HCT116 (cell line): ENCODE measurements at regions not wholly inside any gene's neighbourhood (a gene's known extent, or its start where the extent isn't known, plus 50 kb on each side); places are given as distances from the start of the nearest gene placed in this dataset.

Experiments used
- ATAC-seq: fragments of 200-7000 bp; cut with Tn5 transposase; 2 replicates; pipeline ENCODE4 v1.9.1; 2020; ENCODE audit warnings: mild to moderate bottlenecking, moderate library complexity
- BruUV-seq: library from RNA; stranded (reverse); fragments of 400-500 nt; replicated peaks from 2 replicates; lab custom pipeline; 2021; lab: Mats Ljungman, UMichigan
- CTCF ChIA-PET: fragments of 300-600 bp; sonication (Branson Sonifier 250); formaldehyde crosslinking; loops from one replicate; lab custom pipeline; 2021; ENCODE audit warnings: antibody characterized with exemption; lab: Charles Lee
- POLR2A ChIA-PET: fragments of 300-600, 350-600 bp; sonication (Branson Sonifier 250); formaldehyde crosslinking; loops from one replicate; lab custom pipeline; 2021; ENCODE audit warnings: antibody characterized with exemption; lab: Charles Lee
- RAD21 ChIA-PET, 2 experiments: fragments of 300-600 bp; sonication (Branson Sonifier 250); formaldehyde crosslinking; loops; one replicate each; lab custom pipeline; 2023; ENCODE audit warnings: low total read pairs in 2 of 2; ENCODE audit not compliant: uncharacterized antibody in 2 of 2, unreplicated experiment in 2 of 2, low non-redundant PET in 1 of 2; lab: Charles Lee
- DNase-seq: peaks from one replicate; pipeline ENCODE4 v3.0.0-alpha.2; 2010; ENCODE audit warnings: low read depth, low spot score
- H2AFZ ChIP-seq: fragments of 200-600 bp; shearing (Covaris generic), sonication (generic); 2 replicates; pipeline ENCODE4 v1.6.1; 2017; ENCODE audit warnings: low read depth, mixed run types, mixed read lengths, antibody characterized with exemption, low read length; ENCODE audit not compliant: poor library complexity, severe bottlenecking
- H3K27ac ChIP-seq: 2 replicates; pipeline ENCODE4 v1.5.1; 2012; ENCODE audit warnings: low read depth, low read length
- H3K27me3 ChIP-seq: fragments of 200-600 bp; sonication (generic); 2 replicates; pipeline ENCODE4 v1.6.1; 2016; ENCODE audit warnings: mixed run types, low read length, mixed read lengths; ENCODE audit not compliant: insufficient read depth
- H3K36me3 ChIP-seq, 2 experiments: fragments of 200-500 bp in 1 of 2; fragments of 200-600 bp in 1 of 2; sonication (Bioruptor generic) in 1 of 2; sonication (generic) in 1 of 2; 2 replicates each; pipeline versions ENCODE4 v1.5.1 to v1.6.1; 2014 to 2016; ENCODE audit warnings: low read length in 2 of 2, inconsistent platforms in 1 of 2, mixed read lengths in 1 of 2, mixed run types in 1 of 2; ENCODE audit not compliant: insufficient read depth in 2 of 2, control insufficient read depth in 1 of 2
- H3K4me1 ChIP-seq, 2 experiments: fragments of 200-600 bp in 1 of 2; sonication (generic) in 1 of 2; 2 replicates each; pipeline versions ENCODE4 v1.5.1 to v1.6.1; 2012 to 2017; ENCODE audit warnings: low read length in 2 of 2, inconsistent platforms in 1 of 2, mild to moderate bottlenecking in 1 of 2, mixed read lengths in 1 of 2, mixed run types in 1 of 2, moderate library complexity in 1 of 2; ENCODE audit not compliant: insufficient read depth in 2 of 2, control insufficient read depth in 1 of 2
- H3K4me2 ChIP-seq: fragments of 200-600 bp; sonication (generic); 2 replicates; pipeline ENCODE4 v1.6.1; 2017; ENCODE audit warnings: mixed run types, low read length, mixed read lengths
- H3K4me3 ChIP-seq, 2 experiments: fragments of 200-600 bp in 1 of 2; sonication (generic) in 1 of 2; replicated peaks in 1 of 2; 2 replicates each; pipeline ENCODE4 v1.5.1; 2011 to 2016; ENCODE audit warnings: low read length in 2 of 2, control low read depth in 1 of 2, low read depth in 1 of 2, mild to moderate bottlenecking in 1 of 2, mixed read lengths in 1 of 2, mixed run types in 1 of 2
- H3K79me2 ChIP-seq: fragments of 200-600 bp; sonication (generic); 2 replicates; pipeline ENCODE4 v1.6.1; 2017; ENCODE audit warnings: mild to moderate bottlenecking, mixed run types, low read length, moderate library complexity, mixed read lengths; ENCODE audit not compliant: insufficient read depth
- H3K9ac ChIP-seq: fragments of 200-600 bp; sonication (generic); 2 replicates; pipeline ENCODE4 v1.6.1; 2016; ENCODE audit warnings: low read length, mixed read lengths
- H3K9me2 ChIP-seq: fragments of 200-600 bp; sonication (generic), shearing (Covaris generic); 2 replicates; pipeline ENCODE4 v1.6.1; 2017; ENCODE audit warnings: mixed run types, mild to moderate bottlenecking, moderate library complexity; ENCODE audit not compliant: insufficient read depth
- H3K9me3 ChIP-seq, 2 experiments: fragments of 200-500 bp in 1 of 2; fragments of 200-600 bp in 1 of 2; sonication (Bioruptor generic) in 1 of 2; sonication (generic) in 1 of 2; 2 replicates each; pipeline ENCODE4 v1.6.1; 2014 to 2017; ENCODE audit warnings: low read length in 2 of 2, mixed read lengths in 2 of 2, inconsistent platforms in 1 of 2, low read depth in 1 of 2, mild to moderate bottlenecking in 1 of 2, mixed run types in 1 of 2, moderate library complexity in 1 of 2; ENCODE audit not compliant: control insufficient read depth in 1 of 2, insufficient read depth in 1 of 2
- H4K20me1 ChIP-seq: fragments of 200-600 bp; sonication (generic), shearing (Covaris generic); 2 replicates; pipeline ENCODE4 v1.6.1; 2017; ENCODE audit warnings: mixed run types, mild to moderate bottlenecking, moderate library complexity; ENCODE audit not compliant: insufficient read depth
- ATF3 ChIP-seq: IDR thresholded peaks from 2 replicates; pipeline ENCODE4 v1.6.1; 2012
- EZH2 ChIP-seq: fragments of 200-600 bp; sonication (generic); IDR thresholded peaks from 2 replicates; pipeline ENCODE4 v1.6.1; 2017; ENCODE audit warnings: antibody characterized with exemption, mixed run types
- JUND ChIP-seq: IDR thresholded peaks from 2 replicates; pipeline ENCODE4 v1.6.1; 2012
- POLR2A ChIP-seq: IDR thresholded peaks from 2 replicates; pipeline ENCODE4 v1.7.0; 2011; ENCODE audit warnings: borderline replicate concordance; ENCODE audit not compliant: insufficient read depth, insufficient read length; ENCODE audit errors: extremely low read depth
- TCF7L2 ChIP-seq: IDR thresholded peaks from 2 replicates; pipeline ENCODE4 v1.7.0; 2011; ENCODE audit warnings: borderline replicate concordance, inconsistent platforms; ENCODE audit not compliant: insufficient read depth, insufficient read length; ENCODE audit errors: extremely low read depth
- intact Hi-C: fragments of 100-400 bp; cut with micrococcal nuclease; formaldehyde crosslinking; loops from 2 replicates; pipeline ENCODE4 v1.10.0; 2022
- TF ChIP-seq, protein P1 (sequence below), 3 experiments: fragments of 200-600 bp in 1 of 3; sonication (generic) in 1 of 3; IDR thresholded peaks in 2 of 3; conservative IDR thresholded peaks in 1 of 3; 2 replicates each; pipeline ENCODE4 v1.5.1; 2012 to 2017; ENCODE audit warnings: low read depth in 2 of 3, low read length in 2 of 3, antibody characterized with exemption in 1 of 3, borderline replicate concordance in 1 of 3, control low read depth in 1 of 3, mild to moderate bottlenecking in 1 of 3, mixed read lengths in 1 of 3, mixed run types in 1 of 3, moderate library complexity in 1 of 3; ENCODE audit not compliant: insufficient read depth in 1 of 3

DNA sequence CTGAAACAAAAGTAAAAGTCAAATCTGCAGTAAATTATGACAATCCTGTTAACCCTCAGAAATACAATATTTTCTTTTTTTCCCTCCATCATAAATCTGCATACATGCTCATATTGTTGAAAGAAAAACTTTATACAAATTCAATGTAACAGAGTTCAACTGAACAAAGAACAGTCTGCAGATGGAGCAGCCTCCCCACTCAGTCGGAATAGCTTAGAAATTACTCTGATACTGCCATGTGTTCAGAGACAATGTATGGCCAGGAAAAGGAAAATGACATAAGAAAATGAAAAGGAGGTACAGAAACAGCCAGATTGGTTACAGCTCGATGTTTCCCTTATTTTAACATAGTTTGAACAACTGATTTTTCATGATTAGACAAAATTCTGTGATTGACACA lies 651.9 kb upstream of the COBL start:
- no peak overlapping the region for H3K27ac ChIP-seq
- TF ChIP-seq, protein P1, sequence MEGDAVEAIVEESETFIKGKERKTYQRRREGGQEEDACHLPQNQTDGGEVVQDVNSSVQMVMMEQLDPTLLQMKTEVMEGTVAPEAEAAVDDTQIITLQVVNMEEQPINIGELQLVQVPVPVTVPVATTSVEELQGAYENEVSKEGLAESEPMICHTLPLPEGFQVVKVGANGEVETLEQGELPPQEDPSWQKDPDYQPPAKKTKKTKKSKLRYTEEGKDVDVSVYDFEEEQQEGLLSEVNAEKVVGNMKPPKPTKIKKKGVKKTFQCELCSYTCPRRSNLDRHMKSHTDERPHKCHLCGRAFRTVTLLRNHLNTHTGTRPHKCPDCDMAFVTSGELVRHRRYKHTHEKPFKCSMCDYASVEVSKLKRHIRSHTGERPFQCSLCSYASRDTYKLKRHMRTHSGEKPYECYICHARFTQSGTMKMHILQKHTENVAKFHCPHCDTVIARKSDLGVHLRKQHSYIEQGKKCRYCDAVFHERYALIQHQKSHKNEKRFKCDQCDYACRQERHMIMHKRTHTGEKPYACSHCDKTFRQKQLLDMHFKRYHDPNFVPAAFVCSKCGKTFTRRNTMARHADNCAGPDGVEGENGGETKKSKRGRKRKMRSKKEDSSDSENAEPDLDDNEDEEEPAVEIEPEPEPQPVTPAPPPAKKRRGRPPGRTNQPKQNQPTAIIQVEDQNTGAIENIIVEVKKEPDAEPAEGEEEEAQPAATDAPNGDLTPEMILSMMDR (IDR thresholded peaks at IDR 0.05 in 2 of 3, conservative IDR thresholded peaks at IDR 0.05 in 1 of 3; ENCODE audit: borderline replicate concordance in 1 of 3, insufficient read depth in 1 of 3, low read depth in 2 of 3, low read length in 2 of 3) = no peak
- no peak for TF ChIP-seq EZH2
- TF ChIP-seq TCF7L2 = no peak
- TF ChIP-seq, all 23 proteins: peak for 0
- Histone ChIP-seq H3K9ac (no peak overlapping the region), H3K79me2 (no peaks in the 10 kb centered on the region), H3K4me2 (no peak overlapping the region), H3K4me1 (no peaks in the 10 kb centered on the region), H3K4me3 (no peak overlapping the region), H3K9me2 (no peaks in the 10 kb centered on the region), H3K36me3 (no peaks in the 10 kb centered on the region), H3K27me3 (no peaks in the 10 kb centered on the region), H4K20me1 (no peaks in the 10 kb centered on the region), H3K9me3 (peaks cover 5 to 23% of the 10 kb centered on the region in 2 experiments; a peak in 2 of 4 replicates), H2AFZ (no peak overlapping the region)
- ChIA-PET POLR2A (no interaction called here), RAD21 (no interaction called here), CTCF (no interaction called here)
- BruUV-seq = no TSS peak
- no peak for DNase-seq
- intact Hi-C loops = no loop called here
- ATAC-seq = no peak

- CTCF ChIA-PET = no interaction called here
- Histone ChIP-seq H3K4me2 (no peak overlapping the region), H3K36me3 (no peaks in the 10 kb centered on the region), H3K4me1 (no peaks in the 10 kb centered on the region), H3K27me3 (no peaks in the 10 kb centered on the region), H4K20me1 (no peaks in the 10 kb centered on the region), H3K9me2 (no peaks in the 10 kb centered on the region), H3K9me3 (peaks cover 8 to 21% of the 10 kb centered on the region in 2 experiments; a peak in 2 of 4 replicates), H3K79me2 (no peaks in the 10 kb centered on the region), H3K27ac (no peak overlapping the region), H2AFZ (no peak overlapping the region), H3K4me3 (no peak overlapping the region), H3K9ac (no peak overlapping the region)
- POLR2A ChIA-PET = no interaction called here
- TF ChIP-seq ATF3 (no peak), JUND (no peak), POLR2A (no peak)
- no TSS peak for BruUV-seq
- intact Hi-C loops = no loop called here
- RAD21 ChIA-PET = no interaction called here
- ATAC-seq (no peak), DNase-seq (no peak)
These were observed 648.8 kb upstream of the COBL start for GRCh38 chr7:51965454-51965853.
